Transverse colon (tissue), 4 donors: ENCODE measurements at regions not wholly inside any gene's neighbourhood (a gene's known extent, or its start where the extent isn't known, plus 50 kb on each side); places are given as distances from the start of the nearest gene placed in this dataset.

ENCODE experiments used
- DNase-seq: peaks from one replicate; pipeline ENCODE4 v3.0.0-alpha.2; 2019
- H3K27ac ChIP-seq, 4 donors: fragments of 200-600 bp; sonication (generic); 2 replicates each; pipeline ENCODE4 v1.5.1; 2016 to 2018; ENCODE audit warnings: inconsistent platforms in 4 of 4
- H3K27me3 ChIP-seq: fragments of 200-600 bp; sonication (generic); 2 replicates; pipeline ENCODE4 v1.5.1; 2017; ENCODE audit warnings: inconsistent platforms
- H3K36me3 ChIP-seq, 4 donors: fragments of 200-600 bp; sonication (generic); 2 replicates each; pipeline ENCODE4 v1.5.1; 2017 to 2019; ENCODE audit warnings: inconsistent platforms in 4 of 4
- H3K4me1 ChIP-seq, 4 donors: fragments of 200-600 bp; sonication (generic); 2 replicates each; pipeline ENCODE4 v1.5.1; 2017 to 2020; ENCODE audit warnings: inconsistent platforms in 4 of 4
- H3K4me3 ChIP-seq, 4 donors: fragments of 200-600 bp; sonication (generic); 1 replicate in 1 of 4; 2 replicates in 3 of 4; pipeline versions ENCODE4 v1.5.1 to v1.6.1; 2017 to 2019; ENCODE audit warnings: inconsistent platforms in 4 of 4
- H3K9me3 ChIP-seq, 2 donors: fragments of 200-600 bp; sonication (generic); 2 replicates each; pipeline ENCODE4 v1.5.1; 2017 to 2019; ENCODE audit warnings: inconsistent platforms in 2 of 2
- CTCF ChIP-seq, 5 experiments: fragments of 200-600 bp in 3 of 5; fragments of 450-650 bp in 2 of 5; sonication (generic) in 3 of 5; IDR thresholded peaks; 1 replicate in 2 of 5; 2 replicates in 3 of 5; pipeline ENCODE4 v1.5.1; 2016 to 2017; ENCODE audit warnings: antibody characterized with exemption in 5 of 5, inconsistent platforms in 3 of 5, mild to moderate bottlenecking in 2 of 5, moderate library complexity in 1 of 5
- EP300 ChIP-seq: sonication (generic); formaldehyde crosslinking; IDR thresholded peaks from one replicate; pipeline ENCODE4 v1.6.1; 2017; ENCODE audit warnings: antibody characterized with exemption, low read depth
- POLR2A ChIP-seq: fragments of 450-650 bp; IDR thresholded peaks from one replicate; pipeline ENCODE4 v1.6.1; 2016; ENCODE audit warnings: antibody characterized with exemption, mild to moderate bottlenecking, moderate library complexity
- POLR2AphosphoS5 ChIP-seq, 3 donors: sonication (generic); formaldehyde crosslinking; IDR thresholded peaks; one replicate each; pipeline ENCODE4 v1.6.1; 2016; ENCODE audit warnings: antibody characterized with exemption in 3 of 3
- WGBS, 2 donors: methylation state at CpG; one replicate each; pipeline ENCODE4 v1.1.5; 2018; ENCODE audit warnings: low coverage in 1 of 2; 5-methylcytosine and 5-hydroxymethylcytosine counted together
- in situ Hi-C, 4 donors: fragments of 200-750 bp; cut with MboI; loops; one replicate each; pipeline versions ENCODE4 v1.15.0 to v1.15.1; 2017; ENCODE audit warnings: low sequenced_read_pairs in 3 of 4, low pct_ligation_motif_present in 1 of 4, low pct_unique_long_range_greater_than_20kb in 1 of 4
- intact Hi-C: fragments of 100-400 bp; cut with DNase I; formaldehyde crosslinking; loops from one replicate; pipeline ENCODE4 v1.15.1; 2023; ENCODE audit warnings: low total_unique reads

DNA sequence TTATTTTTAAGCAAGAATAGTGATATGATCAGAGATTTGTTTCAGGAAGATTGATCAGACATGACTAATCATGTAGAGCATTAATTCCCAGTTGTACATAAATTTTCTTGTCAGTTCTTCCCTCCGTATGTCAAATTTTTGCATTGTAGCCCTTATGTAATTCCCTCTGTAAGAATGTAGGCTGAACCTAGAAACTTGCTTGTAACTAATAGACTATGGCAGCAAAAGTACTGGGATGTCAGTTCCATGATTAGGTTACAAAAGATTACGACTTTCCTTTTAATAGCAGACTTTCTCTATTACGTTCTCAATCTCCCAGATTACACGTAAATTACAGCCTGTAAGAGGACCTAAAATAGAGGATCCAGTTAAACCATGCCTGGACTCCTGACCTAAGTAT, 79.4 kb upstream of the EPHA7 start:
- Histone ChIP-seq H3K9me3 (no peaks in the 10 kb centered on the region), H3K36me3 (no peaks in the 10 kb centered on the region), H3K4me1 (no peaks in the 10 kb centered on the region), H3K27ac (no peak overlapping the region), H3K4me3 (no peak overlapping the region), H3K27me3 (no peaks in the 10 kb centered on the region)
- intact Hi-C loops (no loop called here), in situ Hi-C loops (no loop called here)
- DNase-seq = no peak
- 87 to 90% methylated on average over 4 of the region's 4 CpGs for WGBS, 2 donors
- TF ChIP-seq CTCF (IDR thresholded peaks at IDR 0.05) (no peak), POLR2A (no peak), POLR2AphosphoS5 (IDR thresholded peaks at IDR 0.05) (no peak), EP300 (no peak)

- H3K9me3 ChIP-seq = no peaks in the 10 kb centered on the region
- no peak for TF ChIP-seq POLR2AphosphoS5 (IDR thresholded peaks at IDR 0.05)
- no peak for TF ChIP-seq EP300
- TF ChIP-seq POLR2A = no peak
- no peak for TF ChIP-seq CTCF (IDR thresholded peaks at IDR 0.05)
- H3K4me1 ChIP-seq = no peaks in the 10 kb centered on the region
- no peak overlapping the region for H3K27ac ChIP-seq
- in situ Hi-C loops (no loop called here), intact Hi-C loops (no loop called here)
- H3K4me3 ChIP-seq = no peak overlapping the region
- H3K27me3 ChIP-seq = no peaks in the 10 kb centered on the region
- DNase-seq = no peak
- WGBS, 2 donors = 62 to 77% methylated on average over 2 of the region's 2 CpGs
- no peaks in the 10 kb centered on the region for H3K36me3 ChIP-seq
These were observed 77.2 kb upstream of the EPHA7 start for GRCh38 chr6:93496548-93496947.

GRCh38 chr6:93494057-93494456, 74.7 kb upstream of the EPHA7 start:
- no peak overlapping the region for H3K27ac ChIP-seq
- H3K36me3 ChIP-seq = no peaks in the 10 kb centered on the region
- TF ChIP-seq POLR2AphosphoS5 (IDR thresholded peaks at IDR 0.05) (no peak), EP300 (no peak), POLR2A (no peak), CTCF (IDR thresholded peaks at IDR 0.05) (no peak)
- DNase-seq = no peak
- H3K9me3 ChIP-seq = no peaks in the 10 kb centered on the region
- no peak overlapping the region for H3K4me3 ChIP-seq
- WGBS, 2 donors = 85 to 93% methylated on average over 2 to 3 of the region's 3 CpGs
- no peaks in the 10 kb centered on the region for H3K27me3 ChIP-seq
- no peaks in the 10 kb centered on the region for H3K4me1 ChIP-seq
- in situ Hi-C loops (no loop called here), intact Hi-C loops (no loop called here)

DNA sequence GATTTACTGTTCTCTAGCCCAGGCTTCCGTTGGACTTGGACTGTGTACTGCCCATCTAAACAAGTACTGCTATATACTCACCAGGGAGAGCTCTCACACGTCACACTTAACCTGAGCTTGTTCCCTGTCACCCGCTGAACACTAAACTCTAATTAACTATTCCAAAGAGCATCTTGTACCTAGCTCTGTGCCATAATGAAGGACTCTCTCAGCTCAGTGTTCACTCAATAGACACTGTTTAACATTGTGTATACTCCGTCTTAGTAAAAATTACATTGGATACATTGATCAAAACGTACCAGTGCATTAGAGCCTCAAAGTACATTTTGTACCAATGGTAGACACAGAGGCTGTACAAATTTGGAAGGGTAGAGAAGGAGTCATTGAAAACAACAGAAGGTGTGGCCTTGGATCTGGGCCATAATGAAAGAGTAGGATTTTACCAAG, 55.4 kb upstream of the EPHA7 start:
- 27 to 36% methylated on average over 5 of the region's 5 CpGs for WGBS, 2 donors
- Histone ChIP-seq H3K36me3 (no peaks in the 10 kb centered on the region), H3K27me3 (no peaks in the 10 kb centered on the region), H3K27ac (peak overlapping the region; percentile 54 to 81 (median 76)), H3K4me3 (no peak overlapping the region), H3K9me3 (no peaks in the 10 kb centered on the region), H3K4me1 (peaks cover 0 to 20% (median 6%) of the 10 kb centered on the region in 4 donors)
- peak; percentile 59 for DNase-seq
- in situ Hi-C loops (no loop called here), intact Hi-C loops (no loop called here)
- no peak for TF ChIP-seq POLR2A
- TF ChIP-seq POLR2AphosphoS5 (IDR thresholded peaks at IDR 0.05) = peak in 2 of 3 donors; percentile 37 to 66
- TF ChIP-seq CTCF (IDR thresholded peaks at IDR 0.05) = no peak
- TF ChIP-seq EP300 = peak; percentile 71
